ENCODE measurements at regions not wholly inside any gene's neighbourhood (a gene's known extent, or its start where the extent isn't known, plus 50 kb on each side); places are given as distances from the start of the nearest gene placed in this dataset.
"Not testable (repeated sequence)": the region's sequence is repeated elsewhere in the genome, so short reads cannot be mapped to it uniquely, and the experiment has no call there.

DNA sequence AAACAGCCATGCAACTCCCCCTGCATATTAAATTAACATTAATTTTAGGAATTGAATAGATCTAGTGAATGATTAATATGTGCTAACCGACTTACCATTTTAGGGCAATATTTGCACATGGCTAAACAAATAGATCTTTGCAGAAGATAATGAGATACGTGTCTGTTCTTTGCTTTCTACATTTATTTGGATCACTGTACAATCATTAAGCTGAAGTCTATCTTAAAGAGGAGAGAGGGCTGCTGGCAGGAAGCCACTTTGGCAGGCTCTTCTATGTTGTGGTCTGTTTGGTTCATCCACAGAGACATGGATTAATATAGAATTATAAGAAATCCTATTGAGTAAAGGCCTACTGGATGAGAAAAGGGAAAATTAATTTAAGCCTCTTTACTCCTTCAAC, 318.5 kb downstream of the ANKRD30B start:
- TF ChIP-seq, protein P1, sequence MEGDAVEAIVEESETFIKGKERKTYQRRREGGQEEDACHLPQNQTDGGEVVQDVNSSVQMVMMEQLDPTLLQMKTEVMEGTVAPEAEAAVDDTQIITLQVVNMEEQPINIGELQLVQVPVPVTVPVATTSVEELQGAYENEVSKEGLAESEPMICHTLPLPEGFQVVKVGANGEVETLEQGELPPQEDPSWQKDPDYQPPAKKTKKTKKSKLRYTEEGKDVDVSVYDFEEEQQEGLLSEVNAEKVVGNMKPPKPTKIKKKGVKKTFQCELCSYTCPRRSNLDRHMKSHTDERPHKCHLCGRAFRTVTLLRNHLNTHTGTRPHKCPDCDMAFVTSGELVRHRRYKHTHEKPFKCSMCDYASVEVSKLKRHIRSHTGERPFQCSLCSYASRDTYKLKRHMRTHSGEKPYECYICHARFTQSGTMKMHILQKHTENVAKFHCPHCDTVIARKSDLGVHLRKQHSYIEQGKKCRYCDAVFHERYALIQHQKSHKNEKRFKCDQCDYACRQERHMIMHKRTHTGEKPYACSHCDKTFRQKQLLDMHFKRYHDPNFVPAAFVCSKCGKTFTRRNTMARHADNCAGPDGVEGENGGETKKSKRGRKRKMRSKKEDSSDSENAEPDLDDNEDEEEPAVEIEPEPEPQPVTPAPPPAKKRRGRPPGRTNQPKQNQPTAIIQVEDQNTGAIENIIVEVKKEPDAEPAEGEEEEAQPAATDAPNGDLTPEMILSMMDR (conservative IDR thresholded peaks at IDR 0.05; ENCODE audit: low read length): not testable (repeated sequence)
- TF ChIP-seq EZH2phosphoT487 (IDR thresholded peaks at IDR 0.05; ENCODE audit: borderline replicate concordance, low read depth, low read length): not testable (repeated sequence)

Measured in OCI-LY7 (cell line).